HFF-Myc (cell line): ENCODE measurements at regions not wholly inside any gene's neighbourhood (a gene's known extent, or its start where the extent isn't known, plus 50 kb on each side); places are given as distances from the start of the nearest gene placed in this dataset.
"Not testable (repeated sequence)": the region's sequence is repeated elsewhere in the genome, so short reads cannot be mapped to it uniquely, and the experiment has no call there.

Source experiments
- DNase-seq: peaks from one replicate; pipeline ENCODE4 v3.0.0-alpha.2; 2011; ENCODE audit warnings: low read depth; ENCODE audit errors: extremely low read depth
- H3K4me3 ChIP-seq: replicated peaks from 2 replicates; pipeline ENCODE4 v1.5.1; 2011; ENCODE audit warnings: low read depth, mild to moderate bottlenecking, control low read depth, low read length
- TF ChIP-seq, protein P1 (sequence below): IDR thresholded peaks from 2 replicates; pipeline ENCODE4 v1.5.1; 2012; ENCODE audit warnings: mild to moderate bottlenecking, low read depth, low read length, control low read depth; ENCODE audit errors: missing control alignments

DNA sequence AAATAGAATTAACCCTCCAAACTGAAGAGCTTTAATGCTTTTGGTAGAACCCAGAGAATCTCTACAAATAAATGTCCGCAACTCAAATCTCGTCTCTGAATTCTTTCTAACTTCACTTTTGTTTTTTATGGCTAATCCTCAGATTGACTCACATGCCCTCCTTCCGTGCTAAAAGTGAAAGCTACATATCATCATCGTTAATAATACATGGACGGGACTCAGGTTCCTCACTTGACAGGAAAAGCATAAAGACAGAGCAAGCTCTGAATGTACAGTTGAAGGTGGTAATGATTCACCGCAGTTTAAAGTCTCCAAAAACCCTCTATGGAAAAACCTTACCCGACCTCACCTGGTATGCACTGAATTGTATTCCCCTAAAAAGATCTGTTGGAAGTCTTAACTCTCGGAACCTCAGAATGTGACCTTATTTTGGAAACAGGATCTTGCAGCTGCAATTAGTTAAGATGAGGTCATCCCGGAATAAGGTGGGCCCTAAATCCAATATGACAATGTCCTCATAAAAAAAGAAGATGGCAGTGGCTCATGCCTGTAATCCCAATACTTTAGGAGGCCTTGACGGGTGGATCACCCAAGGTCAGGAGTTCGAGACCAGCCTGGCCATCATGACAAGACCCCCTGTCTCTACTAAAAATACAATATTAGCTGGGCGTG is 147.4 kb upstream of the FOXN3 start:
- H3K4me3 ChIP-seq, result no peak overlapping the region
- TF ChIP-seq, protein P1, sequence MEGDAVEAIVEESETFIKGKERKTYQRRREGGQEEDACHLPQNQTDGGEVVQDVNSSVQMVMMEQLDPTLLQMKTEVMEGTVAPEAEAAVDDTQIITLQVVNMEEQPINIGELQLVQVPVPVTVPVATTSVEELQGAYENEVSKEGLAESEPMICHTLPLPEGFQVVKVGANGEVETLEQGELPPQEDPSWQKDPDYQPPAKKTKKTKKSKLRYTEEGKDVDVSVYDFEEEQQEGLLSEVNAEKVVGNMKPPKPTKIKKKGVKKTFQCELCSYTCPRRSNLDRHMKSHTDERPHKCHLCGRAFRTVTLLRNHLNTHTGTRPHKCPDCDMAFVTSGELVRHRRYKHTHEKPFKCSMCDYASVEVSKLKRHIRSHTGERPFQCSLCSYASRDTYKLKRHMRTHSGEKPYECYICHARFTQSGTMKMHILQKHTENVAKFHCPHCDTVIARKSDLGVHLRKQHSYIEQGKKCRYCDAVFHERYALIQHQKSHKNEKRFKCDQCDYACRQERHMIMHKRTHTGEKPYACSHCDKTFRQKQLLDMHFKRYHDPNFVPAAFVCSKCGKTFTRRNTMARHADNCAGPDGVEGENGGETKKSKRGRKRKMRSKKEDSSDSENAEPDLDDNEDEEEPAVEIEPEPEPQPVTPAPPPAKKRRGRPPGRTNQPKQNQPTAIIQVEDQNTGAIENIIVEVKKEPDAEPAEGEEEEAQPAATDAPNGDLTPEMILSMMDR, result no peak
- DNase-seq, result no peak

DNA sequence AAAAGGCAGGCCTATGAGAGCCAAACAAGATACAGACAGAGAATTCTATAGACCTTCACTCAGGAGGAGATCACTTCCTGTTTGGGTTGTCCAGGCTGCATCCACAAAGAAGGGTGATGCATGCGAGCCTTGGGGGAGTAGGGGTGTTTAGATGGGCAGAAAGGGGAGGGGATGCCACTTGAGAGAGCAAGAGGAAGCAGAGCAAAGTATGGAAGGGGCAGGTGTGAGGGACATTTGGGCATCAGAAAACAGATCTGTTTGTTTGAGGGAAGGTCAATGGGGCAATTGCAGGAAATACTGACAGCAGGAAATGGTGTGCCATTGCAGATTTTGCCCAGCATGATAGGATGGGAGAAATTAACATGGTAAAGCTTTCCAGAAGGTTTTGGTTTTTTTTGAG is 146.4 kb upstream of the FOXN3 start:
- TF ChIP-seq, protein P1, result no peak
- H3K4me3 ChIP-seq, result no peak overlapping the region
- DNase-seq, result no peak

DNA sequence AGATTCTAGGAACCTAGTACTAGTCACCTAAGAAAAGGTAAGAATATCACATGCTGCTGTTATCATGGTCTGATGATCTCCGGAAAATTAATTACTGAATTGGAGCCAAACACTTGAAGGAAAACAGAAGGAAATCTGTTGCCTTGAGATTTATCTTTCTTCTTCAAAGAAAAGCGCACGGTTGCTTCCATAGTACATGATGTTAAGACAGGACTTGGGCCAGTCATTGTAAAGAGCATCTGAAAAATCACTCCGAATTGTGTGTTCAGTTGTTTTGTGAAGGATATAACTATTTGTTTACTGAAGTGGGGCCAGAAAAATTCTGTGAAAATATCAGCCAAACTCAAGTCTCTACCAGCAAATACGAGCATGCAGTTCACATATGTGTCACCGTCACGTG is 134.9 kb upstream of the FOXN3 start:
- no peak for DNase-seq
- no peak overlapping the region for H3K4me3 ChIP-seq
- TF ChIP-seq, protein P1, result no peak

GRCh38 chr14:89551432-89551831 is 134.4 kb upstream of the FOXN3 start:
- DNase-seq, result no peak
- TF ChIP-seq, protein P1, result no peak
- H3K4me3 ChIP-seq, result no peak overlapping the region

DNA sequence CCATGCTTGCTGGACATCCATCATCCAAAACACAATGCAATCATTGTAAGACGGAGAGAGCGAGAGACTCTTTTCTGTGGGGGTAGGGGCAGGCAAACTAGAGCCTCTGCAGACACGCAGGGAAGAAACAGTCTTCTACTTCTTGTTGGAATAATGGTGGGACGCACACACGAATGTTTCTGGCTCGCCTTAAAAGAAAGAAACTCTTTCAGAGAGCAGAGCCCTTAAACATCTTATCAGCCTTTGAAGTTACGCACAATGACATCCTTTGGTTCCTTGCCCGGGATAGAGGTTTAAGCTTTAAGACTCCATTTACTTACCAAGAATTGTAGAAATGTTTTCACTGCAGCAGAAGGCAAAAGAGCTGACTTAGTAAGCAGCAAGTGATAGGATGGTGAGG is 133.8 kb upstream of the FOXN3 start:
- no peak overlapping the region for H3K4me3 ChIP-seq
- TF ChIP-seq, protein P1, result no peak
- DNase-seq, result no peak

- TF ChIP-seq, protein P1, result no peak
- DNase-seq, result no peak
- H3K4me3 ChIP-seq, result no peak overlapping the region
Measured at GRCh38 chr14:89549381-89550125, 132.5 kb upstream of the FOXN3 start.

DNA sequence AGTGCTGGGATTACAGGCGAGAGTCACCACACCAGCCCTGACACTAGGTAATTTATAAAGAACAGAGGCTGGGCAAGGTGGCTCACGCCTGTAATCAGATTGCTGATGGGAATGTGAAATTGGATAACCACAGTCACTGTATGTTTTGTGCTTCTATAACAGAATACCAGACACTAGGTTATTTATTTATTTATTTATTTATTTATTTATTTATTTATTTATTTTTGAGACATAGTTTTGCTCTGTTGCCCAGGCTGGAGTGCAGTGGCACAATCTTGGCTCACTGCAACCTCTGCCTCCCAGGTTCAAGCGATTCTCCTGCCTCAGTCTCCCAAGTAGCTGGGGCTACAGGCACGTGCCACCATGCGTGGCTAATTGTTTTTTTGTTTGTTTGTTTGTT is 130.0 kb upstream of the FOXN3 start:
- not testable (repeated sequence) for DNase-seq, H3K4me3 ChIP-seq
